AG10803 (cell line): ENCODE measurements at regions not wholly inside any gene's neighbourhood (a gene's known extent, or its start where the extent isn't known, plus 50 kb on each side); places are given as distances from the start of the nearest gene placed in this dataset.
"Not testable (repeated sequence)": the region's sequence is repeated elsewhere in the genome, so short reads cannot be mapped to it uniquely, and the experiment has no call there.

Experiments
- DNase-seq: peaks from one replicate; pipeline ENCODE4 v3.0.0; 2010; ENCODE audit warnings: low read depth
- H3K4me3 ChIP-seq: 2 replicates; pipeline ENCODE4 v1.5.1; 2011; ENCODE audit warnings: mild to moderate bottlenecking, low read length, control low read depth
- TF ChIP-seq, protein P1 (sequence below): conservative IDR thresholded peaks from 2 replicates; pipeline ENCODE4 v1.5.1; 2011; ENCODE audit warnings: mild to moderate bottlenecking, low read length, control low read depth, inconsistent platforms

- TF ChIP-seq, protein P1, sequence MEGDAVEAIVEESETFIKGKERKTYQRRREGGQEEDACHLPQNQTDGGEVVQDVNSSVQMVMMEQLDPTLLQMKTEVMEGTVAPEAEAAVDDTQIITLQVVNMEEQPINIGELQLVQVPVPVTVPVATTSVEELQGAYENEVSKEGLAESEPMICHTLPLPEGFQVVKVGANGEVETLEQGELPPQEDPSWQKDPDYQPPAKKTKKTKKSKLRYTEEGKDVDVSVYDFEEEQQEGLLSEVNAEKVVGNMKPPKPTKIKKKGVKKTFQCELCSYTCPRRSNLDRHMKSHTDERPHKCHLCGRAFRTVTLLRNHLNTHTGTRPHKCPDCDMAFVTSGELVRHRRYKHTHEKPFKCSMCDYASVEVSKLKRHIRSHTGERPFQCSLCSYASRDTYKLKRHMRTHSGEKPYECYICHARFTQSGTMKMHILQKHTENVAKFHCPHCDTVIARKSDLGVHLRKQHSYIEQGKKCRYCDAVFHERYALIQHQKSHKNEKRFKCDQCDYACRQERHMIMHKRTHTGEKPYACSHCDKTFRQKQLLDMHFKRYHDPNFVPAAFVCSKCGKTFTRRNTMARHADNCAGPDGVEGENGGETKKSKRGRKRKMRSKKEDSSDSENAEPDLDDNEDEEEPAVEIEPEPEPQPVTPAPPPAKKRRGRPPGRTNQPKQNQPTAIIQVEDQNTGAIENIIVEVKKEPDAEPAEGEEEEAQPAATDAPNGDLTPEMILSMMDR, result no peak
- DNase-seq, result peak; percentile 69
- no peak overlapping the region for H3K4me3 ChIP-seq
These were observed 68.9 kb upstream of the TSPAN2 start for GRCh38 chr1:115158181-115158580.

DNA sequence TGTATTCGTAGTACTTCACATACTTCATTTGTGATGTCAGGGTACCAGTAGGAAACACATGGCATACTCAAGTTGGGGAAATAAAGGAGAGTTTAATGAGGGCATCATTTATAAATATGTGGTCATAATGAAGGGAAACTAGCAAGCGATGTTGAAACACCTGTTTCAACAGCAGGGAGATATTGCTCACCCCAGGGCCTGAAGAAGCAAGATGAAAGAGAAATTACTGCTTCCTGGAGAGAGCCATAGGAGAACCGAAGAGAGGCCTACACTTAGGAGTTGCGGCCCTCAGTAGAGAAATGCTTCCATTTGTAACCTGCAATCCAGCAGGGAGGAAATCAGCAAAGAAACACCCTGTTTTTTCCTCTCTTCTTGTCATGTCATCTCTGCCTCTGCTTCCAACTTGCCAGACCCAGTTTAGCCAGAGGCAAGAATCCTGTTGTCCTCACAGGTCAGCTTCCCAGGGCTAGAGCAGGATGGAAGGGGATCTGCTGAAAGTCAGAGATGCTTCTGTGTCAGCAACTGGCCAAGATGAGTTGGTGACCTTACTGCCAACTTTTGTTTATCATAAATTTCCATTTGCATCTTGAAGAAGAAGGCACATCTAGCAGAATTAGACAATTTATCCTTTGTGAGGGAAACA lies 67.6 kb upstream of the TSPAN2 start:
- DNase-seq, result no peak
- TF ChIP-seq, protein P1, result no peak
- no peak overlapping the region for H3K4me3 ChIP-seq

GRCh38 chr1:115153966-115154557 lies 64.8 kb upstream of the TSPAN2 start:
- TF ChIP-seq, protein P1, result no peak

DNA sequence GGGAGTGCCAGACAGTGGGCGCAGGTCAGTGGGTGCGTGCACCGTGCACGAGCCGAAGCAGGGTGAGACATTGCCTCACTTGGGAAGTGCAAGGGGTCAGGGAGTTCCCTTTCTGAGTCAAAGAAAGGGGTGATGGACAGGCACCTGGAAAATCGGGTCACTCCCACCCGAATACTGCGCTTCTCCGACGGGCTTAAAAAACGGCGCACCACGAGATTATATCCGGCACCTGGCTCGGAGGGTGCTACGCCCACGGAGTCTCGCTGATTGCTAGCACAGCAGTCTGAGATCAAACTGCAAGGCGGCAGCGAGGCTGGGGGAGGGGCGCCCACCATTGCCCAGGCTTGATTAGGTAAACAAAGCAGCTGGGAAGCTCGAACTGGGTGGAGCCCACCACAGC lies 58.6 kb upstream of the TSPAN2 start:
- DNase-seq, H3K4me3 ChIP-seq: not testable (repeated sequence)

More at GRCh38 chr1:115153966-115154557, 64.8 kb upstream of the TSPAN2 start:
- no peak overlapping the region for H3K4me3 ChIP-seq
- DNase-seq, result no peak

GRCh38 chr1:115145226-115145625 lies 55.9 kb upstream of the TSPAN2 start:
- no peak overlapping the region for H3K4me3 ChIP-seq
- no peak for DNase-seq
- TF ChIP-seq, protein P1, result no peak

GRCh38 chr1:115144176-115144575 lies 54.9 kb upstream of the TSPAN2 start:
- TF ChIP-seq, protein P1, result no peak
- DNase-seq, result no peak
- no peak overlapping the region for H3K4me3 ChIP-seq

DNA sequence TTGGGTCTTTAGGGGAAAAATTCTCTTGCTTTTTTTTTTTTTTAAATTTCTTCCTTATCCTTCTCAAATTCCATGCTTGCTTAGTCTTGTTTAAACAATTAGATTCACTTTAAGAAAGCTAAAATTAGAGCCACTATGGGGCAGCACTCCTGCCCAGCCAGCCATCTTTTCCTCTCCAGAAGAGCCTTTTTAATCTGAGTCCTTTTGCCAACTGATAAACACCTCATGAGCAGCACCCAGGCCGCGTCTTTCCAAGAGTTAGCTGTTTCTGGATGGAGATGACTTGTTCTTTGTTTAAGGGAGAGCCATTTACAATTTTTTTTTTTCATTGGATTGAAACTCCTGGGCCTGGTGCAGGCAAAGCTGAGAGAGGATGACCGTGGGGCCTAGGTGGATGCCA lies 53.3 kb upstream of the TSPAN2 start:
- TF ChIP-seq, protein P1, result no peak; the same call in 1 of the 2 replicates
- DNase-seq, result no peak
- H3K4me3 ChIP-seq, result no peak overlapping the region
